HG02759 (cell line): ENCODE measurements at regions not wholly inside any gene's neighbourhood (a gene's known extent, or its start where the extent isn't known, plus 50 kb on each side); places are given as distances from the start of the nearest gene placed in this dataset.

Experiments used
- ATAC-seq: cut with Tn5 transposase; IDR thresholded peaks from one replicate; pipeline ENCODE4 v1.9.1; 2021; ENCODE audit warnings: mild to moderate bottlenecking, moderate library complexity; ENCODE audit not compliant: unreplicated experiment

DNA sequence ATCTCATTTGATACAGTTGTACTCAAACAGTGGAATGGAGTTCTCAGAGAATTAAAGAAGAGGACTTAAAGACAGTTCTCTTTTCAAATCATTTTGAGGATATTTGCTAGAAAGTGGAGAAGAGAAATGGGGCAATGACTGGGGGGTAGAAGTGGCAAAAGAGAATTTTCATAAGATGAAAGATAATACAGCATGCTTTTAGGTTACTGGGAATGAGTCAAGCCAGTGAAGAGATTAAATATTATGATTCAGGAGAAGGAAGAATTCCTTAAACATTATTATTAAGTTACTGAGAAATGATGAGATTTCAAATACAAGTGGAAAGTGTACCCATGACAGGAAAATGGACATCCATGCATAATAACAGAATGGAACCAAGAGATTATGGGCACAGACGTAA, 219.0 kb upstream of the DKK2 start:
- ATAC-seq: no peak

DNA sequence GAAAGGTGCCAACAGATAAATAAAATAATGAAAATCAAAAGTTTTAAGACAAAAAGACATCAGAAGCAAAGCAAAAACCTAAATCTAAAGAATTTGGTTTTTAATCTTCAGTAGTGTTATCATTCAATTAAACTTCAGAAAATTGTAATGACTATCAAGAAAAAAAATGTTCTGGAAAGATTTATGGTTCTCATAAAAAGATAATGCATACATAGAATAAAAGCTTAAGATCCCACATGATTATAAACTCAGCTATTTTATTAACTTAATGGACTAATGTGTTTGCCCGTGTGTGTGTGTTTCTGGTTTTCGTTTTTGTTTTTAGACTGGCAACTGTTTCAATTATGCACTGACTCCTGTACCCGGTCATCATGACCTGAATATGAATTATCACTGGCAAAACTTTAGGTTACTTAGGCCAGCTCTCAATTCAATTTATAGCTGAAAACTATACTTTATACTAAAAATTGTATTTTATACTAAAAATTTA, 217.5 kb upstream of the DKK2 start:
- ATAC-seq: no peak

DNA sequence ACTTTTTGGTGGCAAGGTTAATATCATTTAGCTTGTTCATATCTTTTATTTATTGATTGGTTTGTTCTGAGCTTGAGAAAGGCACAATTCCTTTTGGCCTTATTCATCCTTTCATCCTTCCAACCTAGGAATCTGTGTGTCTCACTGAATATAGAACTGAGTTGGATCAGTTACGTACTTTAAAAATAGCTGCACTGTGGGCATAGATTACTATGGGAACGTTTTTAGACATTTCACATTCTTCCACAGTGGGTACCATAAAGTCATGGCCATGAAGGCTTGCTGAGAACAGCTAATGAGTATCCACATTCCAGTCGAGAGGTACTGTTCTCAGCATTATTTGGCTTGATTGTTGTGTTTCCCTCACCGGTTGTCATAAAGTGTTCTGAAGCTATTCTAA, 217.0 kb upstream of the DKK2 start:
- ATAC-seq: no peak

DNA sequence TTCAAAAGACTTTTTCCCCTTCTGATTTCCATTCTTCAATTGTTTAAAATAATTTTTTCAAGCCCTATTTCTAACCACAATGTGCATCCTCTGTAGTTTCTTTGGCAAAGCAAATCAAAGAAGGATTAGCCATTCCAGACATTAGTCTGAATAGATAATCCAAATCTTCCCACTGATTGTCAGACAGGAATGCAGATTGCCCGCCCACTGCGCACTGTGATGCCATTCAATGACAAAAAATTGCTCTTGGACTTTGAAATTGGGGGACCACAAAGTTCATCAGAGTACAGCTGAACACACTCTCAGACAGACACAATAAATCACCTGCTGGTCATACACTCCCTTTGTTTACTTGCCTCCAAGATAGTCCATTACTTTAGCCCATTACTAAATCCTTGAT, 216.5 kb upstream of the DKK2 start:
- ATAC-seq: no peak

DNA sequence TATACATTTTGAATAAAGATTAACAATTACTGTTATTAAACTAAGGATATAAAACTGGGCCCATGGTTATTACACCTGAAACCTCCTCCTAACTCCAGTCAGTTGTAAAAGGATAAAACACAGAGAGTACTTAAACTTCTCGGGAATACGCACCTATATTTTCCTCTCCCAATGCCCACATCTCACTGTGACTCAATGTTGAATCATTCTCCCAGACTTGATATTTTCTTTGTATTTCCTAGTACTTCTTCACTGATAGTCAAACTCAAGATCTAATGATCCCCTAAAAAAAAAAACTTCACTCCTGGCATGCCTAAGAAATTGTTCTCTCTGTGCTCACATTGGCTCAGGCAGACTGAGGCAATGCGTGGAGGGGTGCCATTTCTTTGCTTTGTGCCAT, 212.5 kb upstream of the DKK2 start:
- no peak for ATAC-seq

DNA sequence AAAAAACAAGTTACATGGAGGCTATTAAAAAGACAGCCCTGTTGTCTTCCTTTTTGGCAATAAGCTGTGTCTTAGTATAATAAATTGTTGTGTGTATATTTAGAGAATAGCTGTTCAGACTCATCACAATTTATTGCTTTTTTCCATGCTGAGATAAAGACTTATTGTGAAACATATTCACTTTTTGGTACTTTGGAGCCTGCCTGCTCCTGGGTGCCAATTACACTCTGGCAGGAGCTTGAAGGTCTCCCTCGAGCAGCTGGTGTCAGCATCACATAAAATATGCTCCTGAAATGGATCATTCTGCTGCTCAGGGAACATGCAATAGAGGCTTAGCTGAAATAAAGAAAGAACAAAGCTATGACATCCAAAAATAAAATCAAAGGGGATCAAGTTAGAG, 211.6 kb upstream of the DKK2 start:
- no peak for ATAC-seq

DNA sequence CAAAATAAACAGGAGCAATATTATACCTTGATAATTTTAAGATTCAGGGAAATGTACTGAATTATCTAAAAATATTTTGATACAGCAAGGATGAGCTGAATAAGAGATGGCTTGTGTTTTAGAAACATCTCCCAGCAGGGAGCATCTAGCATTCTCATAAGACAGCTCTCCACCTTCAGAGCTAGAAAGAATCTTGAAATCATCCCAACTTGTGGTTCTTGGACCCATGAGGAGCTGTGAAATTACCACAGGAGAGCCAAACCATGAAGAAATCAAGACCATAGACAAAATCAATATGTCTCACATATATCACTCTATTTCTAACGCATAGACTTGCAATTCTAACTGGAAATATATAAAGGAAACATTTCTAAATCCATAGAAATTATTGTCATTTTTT, 210.6 kb upstream of the DKK2 start:
- no peak for ATAC-seq

DNA sequence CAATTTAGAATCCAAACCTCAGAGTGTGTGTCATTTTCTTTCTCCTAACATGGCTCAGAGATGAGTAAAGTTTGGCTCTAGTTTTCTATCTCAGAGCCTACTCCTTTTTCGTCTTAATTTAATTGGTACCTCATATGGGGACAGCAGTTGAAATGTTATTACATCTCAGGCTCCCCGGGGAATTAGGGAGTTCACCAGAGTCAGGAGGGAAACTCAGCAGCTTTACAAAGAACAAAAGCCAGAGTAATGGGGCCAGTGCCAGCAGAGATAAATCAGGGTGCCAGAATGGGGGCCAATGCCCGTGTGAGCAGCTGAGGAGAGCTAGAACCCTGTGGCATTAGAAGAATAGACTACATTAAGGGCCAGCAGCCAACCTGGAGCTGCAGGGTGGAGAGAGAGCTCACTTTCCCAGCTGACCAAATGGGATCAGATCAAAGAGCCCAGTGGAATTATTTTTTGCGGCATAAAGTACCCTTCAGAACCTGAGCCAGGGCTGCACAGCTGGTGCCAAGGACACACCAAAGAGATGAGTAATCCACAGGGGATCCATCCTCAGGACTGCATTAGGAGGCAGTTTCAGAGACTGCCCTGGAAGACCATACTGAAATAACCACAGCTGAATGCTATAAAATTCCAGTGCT, 207.1 kb upstream of the DKK2 start:
- ATAC-seq: no peak

DNA sequence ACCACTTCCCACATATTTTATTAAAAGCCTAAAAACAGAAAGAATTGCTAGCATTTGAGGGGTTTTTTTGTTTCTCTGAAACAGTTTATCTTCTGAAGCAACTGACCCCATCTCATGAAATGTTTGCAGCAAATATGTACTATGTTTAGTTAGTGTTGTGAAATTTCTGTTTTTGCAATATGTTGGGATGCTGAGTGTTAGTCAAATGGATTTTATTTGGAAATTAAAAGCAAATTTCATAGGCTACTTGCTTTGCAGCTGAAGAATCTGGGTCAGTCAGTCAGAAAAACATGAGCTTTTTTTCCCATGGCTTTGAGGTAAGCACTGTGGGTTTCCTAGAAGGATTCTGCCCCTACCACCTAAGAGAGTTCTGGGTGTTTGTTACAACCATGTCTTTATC, 184.9 kb upstream of the DKK2 start:
- ATAC-seq: no peak

DNA sequence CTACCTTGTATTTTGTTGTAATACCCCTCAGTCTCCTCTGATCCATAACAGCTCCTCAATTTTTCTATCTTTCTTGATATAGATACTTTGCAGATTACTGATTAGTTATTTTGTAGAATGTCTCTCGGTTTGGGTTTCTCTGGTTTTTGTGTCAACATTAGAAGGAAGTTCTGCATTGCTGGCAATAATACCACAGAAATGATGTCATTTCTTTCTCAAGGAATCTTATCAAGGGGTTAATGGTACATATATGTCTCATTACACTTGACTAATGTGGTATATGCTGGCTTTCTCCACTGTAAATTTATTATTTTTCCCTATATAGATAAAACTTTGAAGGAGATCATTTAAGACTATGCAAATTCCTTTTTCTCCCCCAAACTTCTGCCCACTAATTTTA, 183.6 kb upstream of the DKK2 start:
- ATAC-seq: no peak

DNA sequence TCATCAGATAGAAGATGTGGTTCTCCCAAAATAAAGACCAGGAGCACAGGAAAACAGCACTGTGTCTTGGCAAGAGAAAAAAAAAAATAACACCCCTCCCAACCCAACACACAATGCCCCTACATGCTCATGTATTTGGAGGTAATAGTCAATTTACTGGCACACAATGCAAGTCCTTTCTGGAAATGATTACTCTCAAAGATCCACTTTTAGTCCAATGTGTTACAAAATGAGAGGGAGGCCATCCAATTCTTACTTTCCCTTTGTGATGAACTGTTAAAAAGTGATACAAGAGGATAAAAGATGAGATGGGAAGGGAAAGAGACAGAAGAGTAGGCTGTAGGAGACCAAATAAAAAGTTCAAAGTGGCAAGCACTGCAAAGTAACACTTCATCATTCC, 180.3 kb upstream of the DKK2 start:
- no peak for ATAC-seq

DNA sequence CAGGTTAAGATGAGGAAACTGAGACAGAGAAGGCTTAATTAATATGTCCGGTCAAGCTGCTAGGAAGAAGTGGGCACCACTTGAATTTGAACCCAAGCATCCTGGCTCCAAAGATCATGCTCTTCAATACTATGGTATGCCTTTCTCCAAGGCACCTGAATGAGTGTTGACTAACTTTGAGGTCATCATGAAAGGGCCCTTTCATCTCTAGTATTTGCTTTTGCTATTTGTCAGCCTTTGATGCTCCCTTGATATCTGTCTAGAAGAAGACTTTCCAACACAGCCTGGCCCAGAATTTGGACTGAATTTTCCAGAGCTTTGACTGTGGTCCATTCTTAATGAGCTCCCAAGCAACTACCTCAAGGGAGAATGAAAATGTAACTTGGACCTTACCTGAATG, 179.1 kb upstream of the DKK2 start:
- no peak for ATAC-seq

DNA sequence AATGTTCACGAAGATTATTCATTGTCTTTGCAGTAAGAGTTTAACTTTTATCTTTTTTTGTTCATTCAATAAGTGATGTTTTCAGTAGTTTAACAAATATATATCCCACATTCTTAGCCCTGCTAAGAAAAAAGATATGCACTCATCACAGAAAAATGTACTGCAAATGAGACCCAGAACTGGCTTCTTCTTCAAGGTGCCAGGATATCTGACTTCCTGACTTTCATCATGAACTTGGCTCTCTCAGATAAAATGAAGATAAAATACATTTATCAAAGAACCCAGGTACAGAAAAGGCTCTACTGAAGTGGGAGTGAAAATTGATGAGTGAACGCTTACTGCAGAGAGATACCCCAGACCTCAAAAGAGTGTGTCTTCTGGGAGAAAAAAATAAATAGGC, 177.8 kb upstream of the DKK2 start:
- ATAC-seq: no peak

DNA sequence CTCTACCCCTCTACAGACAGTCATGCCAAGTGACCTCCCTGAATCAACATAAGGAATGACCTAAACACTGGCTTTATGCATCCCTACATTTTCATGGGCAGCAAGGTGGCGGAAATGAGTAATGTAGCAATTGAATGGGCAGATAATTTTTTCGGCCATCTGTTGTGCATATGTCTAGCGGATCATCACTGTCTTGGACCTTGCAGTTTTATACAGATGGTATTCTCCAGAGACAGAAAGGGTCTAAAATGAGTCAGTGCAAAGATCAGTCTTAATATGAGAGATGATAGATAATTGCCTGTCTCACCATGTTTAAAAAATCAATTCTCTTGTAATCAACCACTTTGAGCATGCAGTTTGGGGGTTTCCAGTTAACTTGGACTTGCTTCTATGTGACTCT, 177.3 kb upstream of the DKK2 start:
- no peak for ATAC-seq

DNA sequence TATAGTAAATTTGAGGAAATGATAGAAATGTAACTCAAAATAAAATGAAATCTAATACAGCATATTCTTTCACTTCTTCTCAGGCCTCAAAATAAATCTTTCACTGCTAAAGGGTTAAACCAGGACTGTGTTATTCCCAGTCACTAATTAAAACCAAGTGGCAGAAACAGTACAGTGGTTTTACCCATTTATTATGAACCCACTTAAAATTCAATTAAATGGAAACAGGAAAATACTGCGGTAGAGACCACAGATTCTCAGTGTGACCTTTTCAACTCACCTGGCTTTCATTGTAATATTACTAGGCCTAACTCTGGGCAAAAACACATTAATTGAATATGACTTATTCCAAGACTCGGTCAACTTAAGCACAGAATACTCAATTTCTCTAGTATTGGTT, 176.5 kb upstream of the DKK2 start:
- ATAC-seq: no peak

DNA sequence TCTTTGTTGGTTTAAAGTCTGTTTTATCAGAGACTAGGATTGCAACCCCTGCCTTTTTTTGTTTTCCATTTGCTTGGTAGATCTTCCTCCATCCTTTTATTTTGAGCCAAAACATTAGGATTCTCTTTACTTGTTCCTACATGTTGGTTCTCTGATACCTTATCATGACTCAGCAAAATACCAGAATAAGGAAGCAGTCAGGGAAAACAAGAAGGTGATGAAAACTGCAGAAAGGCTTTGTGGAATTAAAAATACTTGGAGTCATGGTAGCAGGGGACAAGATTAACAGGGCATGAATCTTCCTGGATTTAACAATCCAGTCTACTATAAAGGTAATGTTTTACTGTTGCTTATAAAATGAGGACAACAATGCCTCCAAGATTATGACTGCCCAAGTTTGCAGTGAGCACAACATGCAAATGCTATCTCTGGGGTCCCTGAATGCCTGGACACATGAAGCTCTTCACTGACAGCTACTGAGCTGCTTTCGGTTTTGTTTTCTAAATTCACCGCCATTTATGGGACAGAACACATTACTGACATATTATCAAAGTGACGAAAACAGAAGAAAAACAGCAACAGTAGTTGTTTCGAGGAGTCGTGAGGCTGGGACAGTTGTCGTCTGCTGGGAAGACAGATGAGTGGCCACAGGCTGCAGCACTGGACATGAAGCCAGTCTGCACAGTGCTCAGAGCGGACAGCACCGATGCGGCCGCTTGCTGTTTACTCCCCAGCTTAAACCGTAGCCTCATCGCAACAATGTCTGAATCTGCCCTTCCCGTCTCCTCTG, 174.5 kb upstream of the DKK2 start:
- no peak for ATAC-seq

DNA sequence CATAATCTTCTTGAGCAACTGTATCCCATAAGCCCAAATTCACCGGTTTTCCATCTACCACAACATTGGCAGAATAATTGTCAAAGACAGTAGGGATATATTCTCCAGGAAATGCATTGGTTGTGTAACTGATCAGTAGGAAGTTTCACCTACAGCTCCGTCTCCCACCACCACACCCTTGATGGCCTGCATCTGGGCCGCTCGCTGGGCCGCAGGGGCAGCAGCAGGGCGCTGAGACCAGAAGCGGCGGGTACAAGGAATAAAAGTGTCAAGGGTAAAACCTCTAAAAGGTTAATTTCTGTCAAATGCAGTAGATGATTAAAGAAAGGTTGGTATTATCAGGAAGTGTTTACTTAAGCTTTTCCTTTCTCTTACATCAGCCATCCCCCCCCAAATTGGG, 167.6 kb upstream of the DKK2 start:
- ATAC-seq: no peak

DNA sequence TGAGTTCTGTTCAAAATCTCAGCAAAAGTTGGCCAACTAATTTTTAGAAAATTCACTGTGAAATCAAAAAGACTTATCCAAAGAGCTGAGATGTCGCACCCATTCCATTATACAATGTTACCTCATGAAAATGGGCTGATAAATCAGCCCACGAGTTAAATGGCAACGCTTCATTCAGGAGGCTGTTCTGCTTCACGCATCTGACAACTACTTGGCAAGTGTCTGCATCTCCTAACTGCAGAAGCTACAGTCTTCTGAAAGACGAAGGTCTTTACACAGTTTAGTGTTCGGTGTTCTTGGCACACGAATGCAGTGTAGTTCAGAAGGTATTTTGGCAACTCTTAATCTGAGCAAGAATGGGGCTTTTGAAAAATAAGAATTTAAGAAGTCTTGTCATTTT, 166.6 kb upstream of the DKK2 start:
- ATAC-seq: no peak

DNA sequence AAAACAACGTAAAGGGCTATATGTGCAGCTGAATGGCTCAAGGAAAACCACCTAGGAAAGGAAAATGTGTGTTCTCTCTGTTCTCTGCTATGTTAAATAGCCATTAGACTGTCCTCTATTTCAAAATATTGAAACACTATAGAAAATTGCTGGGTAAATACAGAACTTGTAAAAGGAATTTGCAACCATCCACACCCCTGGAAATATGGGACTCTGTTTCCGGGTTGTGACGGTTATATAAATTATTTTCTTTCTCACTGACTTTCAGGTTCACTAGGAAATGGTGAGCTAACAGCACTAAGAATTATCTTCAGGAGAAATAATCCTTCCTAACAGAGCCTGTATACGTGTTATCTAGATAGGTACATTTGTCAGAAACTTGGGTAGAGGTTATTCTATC, 161.0 kb upstream of the DKK2 start:
- ATAC-seq: no peak

DNA sequence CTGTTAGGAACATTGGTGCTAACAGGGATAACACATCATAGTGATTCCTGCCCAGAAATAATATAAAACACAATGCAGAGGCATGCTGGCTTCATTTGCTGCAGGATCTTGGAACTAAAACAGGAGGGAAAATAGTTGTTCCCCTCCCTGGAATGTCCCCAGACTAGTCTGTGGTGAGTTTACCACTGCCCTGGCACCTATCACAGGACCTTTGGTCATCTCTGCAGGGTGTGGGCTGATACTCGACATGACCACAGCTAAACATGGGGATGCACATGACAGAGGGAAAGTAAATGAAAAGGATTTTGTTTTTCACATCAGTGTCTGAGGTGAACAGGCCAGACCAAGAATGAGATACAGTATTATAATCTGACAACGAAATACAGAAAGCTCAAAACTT, 160.2 kb upstream of the DKK2 start:
- ATAC-seq: no peak

DNA sequence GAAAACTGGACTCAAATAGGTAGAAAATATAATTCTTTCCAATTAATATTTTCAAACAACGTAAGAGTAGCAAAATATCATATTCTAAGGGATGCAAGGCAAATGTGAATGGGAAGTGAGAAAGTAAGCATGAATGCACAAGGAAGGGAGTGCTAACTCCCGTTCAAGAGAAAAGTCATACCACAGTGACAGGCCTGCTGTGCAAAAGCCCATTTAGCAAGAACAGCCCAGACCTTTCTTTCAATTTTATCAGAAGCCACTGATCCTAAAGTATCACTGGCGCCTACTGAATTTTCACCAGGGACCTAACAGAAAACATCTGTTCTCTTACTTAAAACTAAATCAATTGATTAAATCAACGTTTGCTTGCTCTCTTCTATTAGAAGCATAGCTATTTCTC, 157.9 kb upstream of the DKK2 start:
- ATAC-seq: no peak

DNA sequence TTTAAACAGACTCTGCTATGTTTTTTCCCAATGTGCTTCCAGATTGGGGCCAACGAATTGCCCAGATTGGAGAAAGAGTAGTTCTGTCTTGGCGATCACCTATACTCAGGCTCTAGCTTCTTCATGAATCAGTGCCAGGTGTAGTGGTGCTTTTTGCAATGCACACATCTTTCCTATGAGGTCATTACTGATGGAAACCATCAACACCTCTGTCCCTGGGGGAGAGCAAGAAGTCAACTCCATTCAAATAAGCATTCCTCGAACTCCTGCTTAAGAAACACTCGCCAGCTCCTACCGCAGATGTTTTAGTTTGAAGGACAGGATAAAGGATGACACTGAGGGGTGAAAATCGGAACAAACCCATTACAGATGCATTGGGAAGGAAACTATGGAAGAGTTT, 156.5 kb upstream of the DKK2 start:
- no peak for ATAC-seq

DNA sequence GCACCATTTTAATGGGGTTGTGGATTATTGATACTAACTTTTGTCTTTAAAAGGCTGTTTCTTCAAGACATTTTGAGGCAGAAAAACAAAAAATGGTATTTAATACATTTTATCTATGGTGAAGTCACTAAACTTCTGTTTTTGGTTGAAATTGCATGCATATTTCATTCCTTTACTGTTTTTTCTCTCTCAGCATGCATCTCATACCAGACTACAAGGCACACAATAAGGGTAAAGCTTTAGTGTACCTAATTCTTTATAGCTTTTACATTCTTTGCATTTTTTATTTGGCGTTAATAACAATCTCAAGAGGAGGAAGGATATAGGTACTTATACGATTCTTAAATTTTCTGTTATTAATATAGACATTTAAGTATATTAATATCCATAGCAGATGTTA, 151.0 kb upstream of the DKK2 start:
- no peak for ATAC-seq
